ENCODE measurements at regions not wholly inside any gene's neighbourhood (a gene's known extent, or its start where the extent isn't known, plus 50 kb on each side); places are given as distances from the start of the nearest gene placed in this dataset.

DNA sequence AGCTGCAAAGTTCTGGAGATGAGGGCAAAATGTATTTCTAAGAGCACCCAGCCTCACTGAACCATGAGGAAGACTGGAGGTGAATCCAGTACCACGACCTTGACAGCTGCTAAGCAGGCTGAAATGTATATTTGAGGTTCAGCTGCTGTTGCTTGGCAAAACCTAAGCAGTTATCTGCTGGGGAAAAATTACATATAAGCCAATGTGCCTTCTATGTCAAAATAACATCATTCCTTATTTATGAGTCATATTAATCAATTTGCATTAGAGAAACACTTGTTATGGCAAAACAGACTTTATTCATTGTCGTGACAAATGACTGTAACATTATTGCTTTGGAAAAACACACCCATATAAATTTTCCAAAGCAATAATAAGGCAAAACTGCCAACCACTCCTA lies 560.5 kb upstream of the NR5A2 start:
- no peak for FAIRE-seq
- no peak for ATAC-seq
- H3K4me1 ChIP-seq: no peaks in the 10 kb centered on the region
- no peaks in the 10 kb centered on the region for H3K9me3 ChIP-seq
- intact Hi-C loops (cut with DNase I): no loop called here
- H3K27me3 ChIP-seq: no peaks in the 10 kb centered on the region
- no peak overlapping the region for H3K4me3 ChIP-seq
- 48 to 50% methylated on average over 2 of the region's 2 CpGs for WGBS, 2 donors
- no peak overlapping the region for H3K27ac ChIP-seq
- DNase-seq: no peak
- TF ChIP-seq, protein P1, sequence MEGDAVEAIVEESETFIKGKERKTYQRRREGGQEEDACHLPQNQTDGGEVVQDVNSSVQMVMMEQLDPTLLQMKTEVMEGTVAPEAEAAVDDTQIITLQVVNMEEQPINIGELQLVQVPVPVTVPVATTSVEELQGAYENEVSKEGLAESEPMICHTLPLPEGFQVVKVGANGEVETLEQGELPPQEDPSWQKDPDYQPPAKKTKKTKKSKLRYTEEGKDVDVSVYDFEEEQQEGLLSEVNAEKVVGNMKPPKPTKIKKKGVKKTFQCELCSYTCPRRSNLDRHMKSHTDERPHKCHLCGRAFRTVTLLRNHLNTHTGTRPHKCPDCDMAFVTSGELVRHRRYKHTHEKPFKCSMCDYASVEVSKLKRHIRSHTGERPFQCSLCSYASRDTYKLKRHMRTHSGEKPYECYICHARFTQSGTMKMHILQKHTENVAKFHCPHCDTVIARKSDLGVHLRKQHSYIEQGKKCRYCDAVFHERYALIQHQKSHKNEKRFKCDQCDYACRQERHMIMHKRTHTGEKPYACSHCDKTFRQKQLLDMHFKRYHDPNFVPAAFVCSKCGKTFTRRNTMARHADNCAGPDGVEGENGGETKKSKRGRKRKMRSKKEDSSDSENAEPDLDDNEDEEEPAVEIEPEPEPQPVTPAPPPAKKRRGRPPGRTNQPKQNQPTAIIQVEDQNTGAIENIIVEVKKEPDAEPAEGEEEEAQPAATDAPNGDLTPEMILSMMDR (IDR thresholded peaks at IDR 0.05): no peak
- H3K36me3 ChIP-seq: no peaks in the 10 kb centered on the region

DNA sequence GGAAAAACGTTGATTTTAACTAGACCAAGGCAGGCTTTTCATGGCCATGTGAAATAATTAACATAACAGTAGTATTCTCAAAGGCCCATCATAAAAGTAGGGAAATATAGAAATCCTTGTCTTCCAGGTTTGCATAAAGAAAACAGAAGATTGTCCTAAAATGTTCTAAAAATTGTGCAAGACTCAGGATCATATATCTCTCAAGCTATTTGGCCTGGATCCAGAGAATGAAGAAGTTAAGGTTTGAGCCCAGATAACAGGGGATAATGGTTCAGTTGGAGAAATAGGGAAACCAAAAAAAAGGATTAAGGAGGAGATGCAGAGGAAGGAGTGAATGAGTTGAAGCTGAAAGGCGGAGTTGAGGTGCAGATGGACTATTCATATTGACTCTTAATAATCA lies 555.5 kb upstream of the NR5A2 start:
- intact Hi-C loops (cut with DNase I): no loop called here
- DNase-seq: no peak
- Histone ChIP-seq H3K27ac (no peak overlapping the region), H3K9me3 (no peaks in the 10 kb centered on the region), H3K4me1 (no peaks in the 10 kb centered on the region), H3K27me3 (no peaks in the 10 kb centered on the region), H3K36me3 (no peaks in the 10 kb centered on the region), H3K4me3 (no peak overlapping the region)
- WGBS, 2 donors: 74 to 76% methylated on average over 2 of the region's 2 CpGs
- no peak for ATAC-seq
- TF ChIP-seq, protein P1 (IDR thresholded peaks at IDR 0.05): no peak
- FAIRE-seq: no peak

DNA sequence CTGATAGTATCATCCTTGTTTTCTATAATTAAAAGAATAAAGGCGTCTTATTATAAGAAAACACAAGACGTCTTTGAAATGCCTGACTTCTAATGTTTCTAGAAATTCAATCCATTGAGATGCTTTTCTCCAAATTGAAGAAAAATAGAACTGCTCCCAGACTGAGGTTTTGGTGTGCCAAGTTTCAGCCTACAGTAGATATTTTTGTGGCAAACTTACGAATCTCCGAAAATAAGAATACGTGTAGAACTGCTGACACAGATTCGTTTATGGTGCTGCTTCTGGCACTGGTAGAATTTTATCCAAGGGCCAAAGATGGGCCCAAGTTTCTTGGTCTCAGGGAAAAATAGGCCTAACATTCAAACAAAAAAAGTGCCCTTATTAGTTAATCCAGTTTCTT lies 554.5 kb upstream of the NR5A2 start:
- 81 to 85% methylated on average over 6 of the region's 6 CpGs for WGBS, 2 donors
- FAIRE-seq: no peak
- intact Hi-C loops (cut with DNase I): no loop called here
- Histone ChIP-seq H3K9me3 (no peaks in the 10 kb centered on the region), H3K4me3 (no peak overlapping the region), H3K27ac (no peak overlapping the region), H3K36me3 (no peaks in the 10 kb centered on the region), H3K4me1 (no peaks in the 10 kb centered on the region), H3K27me3 (no peaks in the 10 kb centered on the region)
- TF ChIP-seq, protein P1 (IDR thresholded peaks at IDR 0.05): no peak
- no peak for ATAC-seq
- no peak for DNase-seq

- Histone ChIP-seq H3K4me1 (no peaks in the 10 kb centered on the region), H3K27ac (no peak overlapping the region), H3K4me3 (no peak overlapping the region), H3K36me3 (no peaks in the 10 kb centered on the region), H3K27me3 (no peaks in the 10 kb centered on the region), H3K9me3 (no peaks in the 10 kb centered on the region)
- no peak for DNase-seq
- intact Hi-C loops (cut with DNase I): no loop called here
- WGBS, 2 donors: 41 to 66% methylated on average over 2 of the region's 2 CpGs
- TF ChIP-seq, protein P1 (IDR thresholded peaks at IDR 0.05): no peak
- ATAC-seq: no peak
- FAIRE-seq: no peak
These were observed 552.8 kb upstream of the NR5A2 start for GRCh38 chr1:199474738-199475137.

GRCh38 chr1:199482426-199482825 lies 545.1 kb upstream of the NR5A2 start:
- H3K27me3 ChIP-seq: no peaks in the 10 kb centered on the region
- intact Hi-C loops (cut with DNase I): no loop called here
- ATAC-seq: no peak
- FAIRE-seq: no peak
- no peaks in the 10 kb centered on the region for H3K4me1 ChIP-seq
- DNase-seq: no peak
- WGBS, 2 donors: 59 to 63% methylated on average over 4 of the region's 4 CpGs
- no peaks in the 10 kb centered on the region for H3K9me3 ChIP-seq
- TF ChIP-seq, protein P1 (IDR thresholded peaks at IDR 0.05): no peak
- no peaks in the 10 kb centered on the region for H3K36me3 ChIP-seq
- no peak overlapping the region for H3K27ac ChIP-seq
- no peak overlapping the region for H3K4me3 ChIP-seq
